GM12878 (cell line): ENCODE measurements at regions not wholly inside any gene's neighbourhood (a gene's known extent, or its start where the extent isn't known, plus 50 kb on each side); places are given as distances from the start of the nearest gene placed in this dataset.

ENCODE experiments used
- ATAC-seq: fragments of 200-7000 bp; cut with Tn5 transposase; 3 replicates; pipeline ENCODE4 v1.9.1; 2020; ENCODE audit warnings: mild to moderate bottlenecking, moderate library complexity
- BruUV-seq: library from RNA; stranded (reverse); fragments of 400-500 nt; replicated peaks from 2 replicates; lab custom pipeline; 2021; lab: Mats Ljungman, UMichigan
- CTCF ChIA-PET: fragments of 300-600 bp; sonication (Branson Sonifier 250); formaldehyde crosslinking; extraction: SDS; loops from one replicate; lab custom pipeline; 2021; ENCODE audit warnings: inconsistent platforms; lab: Yijun Ruan, JAX
- POLR2A ChIA-PET: fragments of 350-600 bp; formaldehyde crosslinking; extraction: SDS; loops from one replicate; lab custom pipeline; 2021; ENCODE audit warnings: inconsistent platforms; lab: Charles Lee
- RAD21 ChIA-PET: fragments of 300-600 bp; sonication (Branson Sonifier 250); formaldehyde crosslinking; loops from one replicate; lab custom pipeline; 2023; ENCODE audit warnings: antibody characterized with exemption; ENCODE audit not compliant: unreplicated experiment; lab: Charles Lee
- SMC1A ChIA-PET: fragments of 300-600 bp; sonication (Branson Sonifier 250); formaldehyde crosslinking; loops from one replicate; lab custom pipeline; 2023; ENCODE audit not compliant: unreplicated experiment, uncharacterized antibody; lab: Charles Lee
- DNase-seq: peaks from one replicate; pipeline ENCODE4 v3.0.0-alpha.2; 2011; ENCODE audit warnings: low read depth, low spot score
- FAIRE-seq: peaks from 3 replicates; lab custom pipeline; 2011; peaks lifted over from hg19 to GRCh38; lab: Jason Lieb, UNC
- H2AFZ ChIP-seq: 2 replicates; pipeline ENCODE4 v1.6.0; 2011; ENCODE audit warnings: low read depth, low read length, control low read depth; ENCODE audit not compliant: control insufficient read depth
- H3K27ac ChIP-seq: 2 replicates; pipeline ENCODE4 v1.5.1; 2011; ENCODE audit warnings: control low read depth; ENCODE audit not compliant: control insufficient read depth, insufficient read depth
- H3K27me3 ChIP-seq, 2 experiments: replicated peaks in 1 of 2; 2 replicates each; pipeline versions ENCODE4 v1.6.0 to v1.6.1; 2011; ENCODE audit warnings: low read length in 1 of 2; ENCODE audit not compliant: control insufficient read depth in 2 of 2, insufficient read depth in 2 of 2
- H3K36me3 ChIP-seq, 2 experiments: 2 replicates each; pipeline ENCODE4 v1.5.1; 2011; ENCODE audit warnings: low read length in 1 of 2; ENCODE audit not compliant: control insufficient read depth in 2 of 2, insufficient read depth in 2 of 2
- H3K4me1 ChIP-seq: 2 replicates; pipeline ENCODE4 v1.6.1; 2011; ENCODE audit warnings: mild to moderate bottlenecking, low read length, moderate library complexity, mixed read lengths; ENCODE audit not compliant: control insufficient read depth, insufficient read depth
- H3K4me2 ChIP-seq: 2 replicates; pipeline ENCODE4 v1.6.0; 2011; ENCODE audit warnings: control low read depth; ENCODE audit not compliant: control insufficient read depth, insufficient read depth
- H3K4me3 ChIP-seq: fragments of 200-600 bp; sonication (generic); 2 replicates; pipeline ENCODE4 v1.5.1; 2016
- H3K79me2 ChIP-seq: 2 replicates; pipeline ENCODE4 v1.6.0; 2011; ENCODE audit warnings: low read length; ENCODE audit not compliant: control insufficient read depth, insufficient read depth
- H3K9ac ChIP-seq: 2 replicates; pipeline ENCODE4 v1.8.0; 2011; ENCODE audit warnings: low read length, control low read depth, mixed read lengths; ENCODE audit not compliant: control insufficient read depth, insufficient read depth
- H3K9me3 ChIP-seq: replicated peaks from 3 replicates; pipeline ENCODE4 v1.5.1; 2011; ENCODE audit warnings: mild to moderate bottlenecking, low read length; ENCODE audit not compliant: control insufficient read depth, insufficient read depth
- H4K20me1 ChIP-seq: 2 replicates; pipeline ENCODE4 v1.6.0; 2011; ENCODE audit not compliant: control insufficient read depth, insufficient read depth
- BHLHE40 ChIP-seq, 2 experiments: fragments of 450-650 bp in 1 of 2; IDR thresholded peaks; 2 replicates each; pipeline ENCODE4 v1.6.1; 2011 to 2017; ENCODE audit warnings: low read depth in 2 of 2, borderline replicate concordance in 1 of 2, improper control_type of control experiment in 1 of 2, low read length in 1 of 2, mild to moderate bottlenecking in 1 of 2
- CEBPB ChIP-seq, 2 experiments: fragments of 150-350 bp in 1 of 2; IDR thresholded peaks; 2 replicates each; pipeline ENCODE4 v1.6.1; 2012 to 2014; ENCODE audit warnings: low read depth in 2 of 2, low read length in 2 of 2, borderline replicate concordance in 1 of 2, inconsistent platforms in 1 of 2
- DPF2 ChIP-seq: fragments of 450-650 bp; IDR thresholded peaks from 2 replicates; pipeline ENCODE4 v1.6.1; 2017; ENCODE audit warnings: mild to moderate bottlenecking
- KAT2A ChIP-seq: conservative IDR thresholded peaks from 2 replicates; pipeline ENCODE4 v1.6.1; 2011; ENCODE audit warnings: low read depth, low read length; ENCODE audit not compliant: control insufficient read depth
- MTA2 ChIP-seq: fragments of 450-650 bp; IDR thresholded peaks from 2 replicates; pipeline ENCODE4 v1.6.1; 2016; ENCODE audit warnings: low read depth, mild to moderate bottlenecking, moderate library complexity
- NBN ChIP-seq: fragments of 450-650 bp; IDR thresholded peaks from 2 replicates; pipeline ENCODE4 v1.6.1; 2016
- NR2C1 ChIP-seq: fragments of 450-650 bp; IDR thresholded peaks from 2 replicates; pipeline ENCODE4 v1.6.1; 2017; ENCODE audit warnings: antibody characterized with exemption, mild to moderate bottlenecking, moderate library complexity
- POLR2AphosphoS2 ChIP-seq: IDR thresholded peaks from 2 replicates; pipeline ENCODE4 v1.6.1; 2011; ENCODE audit warnings: low read depth, mild to moderate bottlenecking, low read length, improper control_type of control experiment, moderate library complexity
- SMAD1 ChIP-seq: fragments of 450-650 bp; IDR thresholded peaks from 2 replicates; pipeline ENCODE4 v1.6.1; 2018; ENCODE audit warnings: mild to moderate bottlenecking, low read depth; ENCODE audit not compliant: partially characterized antibody
- SREBF2 ChIP-seq: IDR thresholded peaks from 2 replicates; pipeline ENCODE4 v1.6.1; 2012; ENCODE audit warnings: mild to moderate bottlenecking, low read length
- TARDBP ChIP-seq: IDR thresholded peaks from 2 replicates; pipeline ENCODE4 v1.6.1; 2016; ENCODE audit warnings: borderline replicate concordance
- ZNF217 ChIP-seq: fragments of 450-650 bp; IDR thresholded peaks from 2 replicates; pipeline ENCODE4 v1.6.1; 2017; ENCODE audit warnings: antibody characterized with exemption, mild to moderate bottlenecking
- ZNF384 ChIP-seq: IDR thresholded peaks from 2 replicates; pipeline ENCODE4 v1.6.1; 2012; ENCODE audit warnings: low read depth, mild to moderate bottlenecking, low read length, improper control_type of control experiment, borderline replicate concordance
- WGBS: methylation state at CpG from one replicate; pipeline ENCODE4 v1.1.6; 2016; ENCODE audit warnings: low lambda C conversion rate; ENCODE audit not compliant: insufficient replicate concordance, insufficient coverage; ENCODE audit errors: missing lambda C conversion rate; 5-methylcytosine and 5-hydroxymethylcytosine counted together
- in situ Hi-C: fragments of 300-500 bp; cut with MboI; formaldehyde crosslinking; loops from 9 replicates; pipeline ENCODE4 v1.14.3; 2018; ENCODE audit warnings: mixed read lengths
- intact Hi-C: fragments of 100-400 bp; cut with micrococcal nuclease; formaldehyde crosslinking; loops from one replicate; pipeline ENCODE4 v1.14.2; 2022; ENCODE audit not compliant: unreplicated experiment
- TF ChIP-seq, protein P1 (sequence below): fragments of 450-650 bp; conservative IDR thresholded peaks from 2 replicates; pipeline ENCODE4 v1.6.1; 2017; ENCODE audit warnings: mild to moderate bottlenecking, moderate library complexity
- TF ChIP-seq, protein P2 (sequence below): IDR thresholded peaks from 2 replicates; pipeline ENCODE4 v1.6.1; 2012; ENCODE audit warnings: low read depth, low read length, improper control_type of control experiment
- TF ChIP-seq, protein P3 (sequence below): fragments of 450-650 bp; IDR thresholded peaks from 2 replicates; pipeline ENCODE4 v1.6.1; 2017; ENCODE audit warnings: low read depth, mild to moderate bottlenecking, moderate library complexity
- TF ChIP-seq, protein P4 (sequence below): fragments of 450-650 bp; IDR thresholded peaks from 2 replicates; pipeline ENCODE4 v1.6.1; 2016; ENCODE audit warnings: mild to moderate bottlenecking, moderate library complexity, borderline replicate concordance

DNA sequence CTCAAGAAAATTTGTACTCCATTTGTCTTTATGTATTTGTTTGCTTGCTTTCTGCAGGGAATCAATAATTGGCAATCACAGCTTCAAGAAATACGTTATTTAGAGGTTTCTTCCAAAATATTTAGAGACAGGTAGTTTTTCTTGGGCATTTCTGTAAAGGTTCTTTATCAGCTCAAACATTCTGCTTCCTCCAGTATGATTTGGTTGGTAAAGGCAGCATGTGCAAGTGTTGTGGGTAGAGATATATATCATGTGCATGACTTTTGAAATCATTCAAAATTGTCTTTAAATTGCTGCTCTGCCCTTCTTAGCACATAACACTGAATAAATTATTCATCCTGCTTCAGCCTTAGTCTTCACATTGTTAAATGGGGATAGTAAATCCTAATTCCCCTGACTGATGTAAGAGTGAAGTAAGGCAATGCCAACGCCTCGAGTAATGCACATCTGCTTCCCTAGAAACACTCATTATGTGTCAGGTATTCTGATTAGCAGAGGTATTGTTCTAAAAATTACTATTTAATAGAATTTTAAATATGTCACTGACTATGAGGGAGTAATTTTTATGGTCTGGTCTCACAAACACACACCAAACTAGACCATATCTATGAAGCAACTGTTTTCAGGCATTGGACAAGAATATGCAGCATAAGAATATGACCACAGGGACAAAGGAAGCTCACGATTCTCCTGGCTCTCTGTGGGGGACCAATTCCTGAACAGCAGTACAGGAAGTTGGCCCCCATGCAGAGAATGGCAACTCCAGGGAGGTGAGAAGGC is 77.3 kb upstream of the AKR1E2 start:
- no peak for DNase-seq
- H3K9ac ChIP-seq, result no peak overlapping the region
- no peaks in the 10 kb centered on the region for H3K4me1 ChIP-seq
- BruUV-seq, result no TSS peak
- POLR2A ChIA-PET, result no interaction called here
- H3K9me3 ChIP-seq, result no peaks in the 10 kb centered on the region
- SMC1A ChIA-PET, result no interaction called here
- H3K27ac ChIP-seq, result no peak overlapping the region
- H3K36me3 ChIP-seq, result no peaks in the 10 kb centered on the region
- no peak for FAIRE-seq
- no peaks in the 10 kb centered on the region for H4K20me1 ChIP-seq
- no peak overlapping the region for H3K4me3 ChIP-seq
- 29% methylated on average over 4 of the region's 4 CpGs for WGBS
- H3K27me3 ChIP-seq, result no peaks in the 10 kb centered on the region; a peak in 1 of 4 replicates
- no peak overlapping the region for H2AFZ ChIP-seq
- RAD21 ChIA-PET, result no interaction called here
- H3K79me2 ChIP-seq, result no peaks in the 10 kb centered on the region
- in situ Hi-C loops, result no loop called here
- CTCF ChIA-PET, result no interaction called here
- no peak overlapping the region for H3K4me2 ChIP-seq
- ATAC-seq, result no peak
- intact Hi-C loops, result no loop called here
- TF ChIP-seq NBN (no peak), KAT2A (no peak), MTA2 (no peak), NR2C1 (no peak), SREBF2 (no peak), DPF2 (no peak), ZNF384 (no peak), POLR2AphosphoS2 (no peak), TARDBP (no peak), BHLHE40 (IDR thresholded peaks at IDR 0.05; ENCODE audit: borderline replicate concordance in 1 of 2, low read depth in 2 of 2, low read length in 1 of 2) (no peak), SMAD1 (no peak), CEBPB (IDR thresholded peaks at IDR 0.05; ENCODE audit: borderline replicate concordance in 1 of 2, low read depth in 2 of 2, low read length in 2 of 2) (no peak), ZNF217 (no peak)
- TF ChIP-seq, protein P1, sequence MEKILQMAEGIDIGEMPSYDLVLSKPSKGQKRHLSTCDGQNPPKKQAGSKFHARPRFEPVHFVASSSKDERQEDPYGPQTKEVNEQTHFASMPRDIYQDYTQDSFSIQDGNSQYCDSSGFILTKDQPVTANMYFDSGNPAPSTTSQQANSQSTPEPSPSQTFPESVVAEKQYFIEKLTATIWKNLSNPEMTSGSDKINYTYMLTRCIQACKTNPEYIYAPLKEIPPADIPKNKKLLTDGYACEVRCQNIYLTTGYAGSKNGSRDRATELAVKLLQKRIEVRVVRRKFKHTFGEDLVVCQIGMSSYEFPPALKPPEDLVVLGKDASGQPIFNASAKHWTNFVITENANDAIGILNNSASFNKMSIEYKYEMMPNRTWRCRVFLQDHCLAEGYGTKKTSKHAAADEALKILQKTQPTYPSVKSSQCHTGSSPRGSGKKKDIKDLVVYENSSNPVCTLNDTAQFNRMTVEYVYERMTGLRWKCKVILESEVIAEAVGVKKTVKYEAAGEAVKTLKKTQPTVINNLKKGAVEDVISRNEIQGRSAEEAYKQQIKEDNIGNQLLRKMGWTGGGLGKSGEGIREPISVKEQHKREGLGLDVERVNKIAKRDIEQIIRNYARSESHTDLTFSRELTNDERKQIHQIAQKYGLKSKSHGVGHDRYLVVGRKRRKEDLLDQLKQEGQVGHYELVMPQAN, result no peak
- TF ChIP-seq, protein P2, sequence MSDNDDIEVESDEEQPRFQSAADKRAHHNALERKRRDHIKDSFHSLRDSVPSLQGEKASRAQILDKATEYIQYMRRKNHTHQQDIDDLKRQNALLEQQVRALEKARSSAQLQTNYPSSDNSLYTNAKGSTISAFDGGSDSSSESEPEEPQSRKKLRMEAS, result no peak
- TF ChIP-seq, protein P3, sequence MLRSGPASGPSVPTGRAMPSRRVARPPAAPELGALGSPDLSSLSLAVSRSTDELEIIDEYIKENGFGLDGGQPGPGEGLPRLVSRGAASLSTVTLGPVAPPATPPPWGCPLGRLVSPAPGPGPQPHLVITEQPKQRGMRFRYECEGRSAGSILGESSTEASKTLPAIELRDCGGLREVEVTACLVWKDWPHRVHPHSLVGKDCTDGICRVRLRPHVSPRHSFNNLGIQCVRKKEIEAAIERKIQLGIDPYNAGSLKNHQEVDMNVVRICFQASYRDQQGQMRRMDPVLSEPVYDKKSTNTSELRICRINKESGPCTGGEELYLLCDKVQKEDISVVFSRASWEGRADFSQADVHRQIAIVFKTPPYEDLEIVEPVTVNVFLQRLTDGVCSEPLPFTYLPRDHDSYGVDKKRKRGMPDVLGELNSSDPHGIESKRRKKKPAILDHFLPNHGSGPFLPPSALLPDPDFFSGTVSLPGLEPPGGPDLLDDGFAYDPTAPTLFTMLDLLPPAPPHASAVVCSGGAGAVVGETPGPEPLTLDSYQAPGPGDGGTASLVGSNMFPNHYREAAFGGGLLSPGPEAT, result no peak
- TF ChIP-seq, protein P4, sequence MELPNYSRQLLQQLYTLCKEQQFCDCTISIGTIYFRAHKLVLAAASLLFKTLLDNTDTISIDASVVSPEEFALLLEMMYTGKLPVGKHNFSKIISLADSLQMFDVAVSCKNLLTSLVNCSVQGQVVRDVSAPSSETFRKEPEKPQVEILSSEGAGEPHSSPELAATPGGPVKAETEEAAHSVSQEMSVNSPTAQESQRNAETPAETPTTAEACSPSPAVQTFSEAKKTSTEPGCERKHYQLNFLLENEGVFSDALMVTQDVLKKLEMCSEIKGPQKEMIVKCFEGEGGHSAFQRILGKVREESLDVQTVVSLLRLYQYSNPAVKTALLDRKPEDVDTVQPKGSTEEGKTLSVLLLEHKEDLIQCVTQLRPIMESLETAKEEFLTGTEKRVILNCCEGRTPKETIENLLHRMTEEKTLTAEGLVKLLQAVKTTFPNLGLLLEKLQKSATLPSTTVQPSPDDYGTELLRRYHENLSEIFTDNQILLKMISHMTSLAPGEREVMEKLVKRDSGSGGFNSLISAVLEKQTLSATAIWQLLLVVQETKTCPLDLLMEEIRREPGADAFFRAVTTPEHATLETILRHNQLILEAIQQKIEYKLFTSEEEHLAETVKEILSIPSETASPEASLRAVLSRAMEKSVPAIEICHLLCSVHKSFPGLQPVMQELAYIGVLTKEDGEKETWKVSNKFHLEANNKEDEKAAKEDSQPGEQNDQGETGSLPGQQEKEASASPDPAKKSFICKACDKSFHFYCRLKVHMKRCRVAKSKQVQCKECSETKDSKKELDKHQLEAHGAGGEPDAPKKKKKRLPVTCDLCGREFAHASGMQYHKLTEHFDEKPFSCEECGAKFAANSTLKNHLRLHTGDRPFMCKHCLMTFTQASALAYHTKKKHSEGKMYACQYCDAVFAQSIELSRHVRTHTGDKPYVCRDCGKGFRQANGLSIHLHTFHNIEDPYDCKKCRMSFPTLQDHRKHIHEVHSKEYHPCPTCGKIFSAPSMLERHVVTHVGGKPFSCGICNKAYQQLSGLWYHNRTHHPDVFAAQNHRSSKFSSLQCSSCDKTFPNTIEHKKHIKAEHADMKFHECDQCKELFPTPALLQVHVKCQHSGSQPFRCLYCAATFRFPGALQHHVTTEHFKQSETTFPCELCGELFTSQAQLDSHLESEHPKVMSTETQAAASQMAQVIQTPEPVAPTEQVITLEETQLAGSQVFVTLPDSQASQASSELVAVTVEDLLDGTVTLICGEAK, result no peak
